ENCODE measurements at regions not wholly inside any gene's neighbourhood (a gene's known extent, or its start where the extent isn't known, plus 50 kb on each side); places are given as distances from the start of the nearest gene placed in this dataset.

- Histone ChIP-seq H3K27ac (no peak overlapping the region), H3K9me3 (no peaks in the 10 kb centered on the region), H3K9ac (ENCODE audit: low read depth in 2 of 2, low read length in 2 of 2) (no peak overlapping the region), H3K27me3 (no peaks in the 10 kb centered on the region), H3K36me3 (no peaks in the 10 kb centered on the region), H3K4me1 (peaks cover 7% of the 10 kb centered on the region), H3K4me3 (no peak overlapping the region)
- intact Hi-C loops (cut with DNase I): no loop called here
- DNase-seq: no peak
- no peak for TF ChIP-seq CTCF (IDR thresholded peaks at IDR 0.05)
Observed at GRCh38 chr20:58000861-58001260, 227.6 kb downstream of the ANKRD60 start.

- H3K4me3 ChIP-seq: no peak overlapping the region
- H3K27me3 ChIP-seq: no peaks in the 10 kb centered on the region
- H3K27ac ChIP-seq: peak overlapping the region; percentile 78
- no peak for TF ChIP-seq CTCF (IDR thresholded peaks at IDR 0.05)
- H3K36me3 ChIP-seq: no peaks in the 10 kb centered on the region
- peak overlapping the region; percentile 64 to 79 for H3K9ac ChIP-seq (ENCODE audit: low read depth in 2 of 2, low read length in 2 of 2)
- peak; percentile 70 for DNase-seq
- peaks cover 7% of the 10 kb centered on the region for H3K4me1 ChIP-seq
- intact Hi-C loops (cut with DNase I): no loop called here
- H3K9me3 ChIP-seq: no peaks in the 10 kb centered on the region
Observed at GRCh38 chr20:57999465-58000111, 228.9 kb downstream of the ANKRD60 start.

GRCh38 chr20:57998981-57999464 lies 229.4 kb downstream of the ANKRD60 start:
- H3K9me3 ChIP-seq: no peaks in the 10 kb centered on the region
- peaks cover 8% of the 10 kb centered on the region for H3K4me1 ChIP-seq
- TF ChIP-seq CTCF (IDR thresholded peaks at IDR 0.05): no peak
- intact Hi-C loops (cut with DNase I): no loop called here
- no peaks in the 10 kb centered on the region for H3K36me3 ChIP-seq
- peak overlapping the region; percentile 78 for H3K27ac ChIP-seq
- H3K4me3 ChIP-seq: no peak overlapping the region
- H3K27me3 ChIP-seq: no peaks in the 10 kb centered on the region
- H3K9ac ChIP-seq (ENCODE audit: low read depth in 2 of 2, low read length in 2 of 2): peak overlapping the region; percentile 64 to 79
- no peak for DNase-seq

GRCh38 chr20:57998276-57998675 lies 230.2 kb downstream of the ANKRD60 start:
- intact Hi-C loops (cut with DNase I): no loop called here
- peak overlapping the region; percentile 78 for H3K27ac ChIP-seq
- no peak for TF ChIP-seq CTCF (IDR thresholded peaks at IDR 0.05)

GRCh38 chr20:57996936-57997890 lies 231.2 kb downstream of the ANKRD60 start:
- Histone ChIP-seq H3K27ac (peak overlapping the region; percentile 74), H3K9me3 (no peaks in the 10 kb centered on the region), H3K27me3 (no peaks in the 10 kb centered on the region), H3K4me1 (peaks cover 15% of the 10 kb centered on the region), H3K36me3 (no peaks in the 10 kb centered on the region), H3K4me3 (no peak overlapping the region), H3K9ac (ENCODE audit: low read depth in 2 of 2, low read length in 2 of 2) (no peak overlapping the region)
- TF ChIP-seq CTCF (IDR thresholded peaks at IDR 0.05): no peak
- intact Hi-C loops (cut with DNase I): no loop called here
- no peak for DNase-seq

More at GRCh38 chr20:57998276-57998675, 230.2 kb downstream of the ANKRD60 start:
- Histone ChIP-seq H3K36me3 (no peaks in the 10 kb centered on the region), H3K4me1 (peaks cover 15% of the 10 kb centered on the region), H3K9me3 (no peaks in the 10 kb centered on the region), H3K9ac (ENCODE audit: low read depth in 2 of 2, low read length in 2 of 2) (no peak overlapping the region), H3K4me3 (no peak overlapping the region), H3K27me3 (no peaks in the 10 kb centered on the region)
- DNase-seq: no peak
